HG02885 (cell line): ENCODE measurements at regions not wholly inside any gene's neighbourhood (a gene's known extent, or its start where the extent isn't known, plus 50 kb on each side); places are given as distances from the start of the nearest gene placed in this dataset.
"Not testable (repeated sequence)": the region's sequence is repeated elsewhere in the genome, so short reads cannot be mapped to it uniquely, and the experiment has no call there.

Experiments used
- ATAC-seq: cut with Tn5 transposase; IDR thresholded peaks from one replicate; pipeline ENCODE4 v1.9.1; 2021; ENCODE audit warnings: mild to moderate bottlenecking; ENCODE audit not compliant: unreplicated experiment, poor library complexity

DNA sequence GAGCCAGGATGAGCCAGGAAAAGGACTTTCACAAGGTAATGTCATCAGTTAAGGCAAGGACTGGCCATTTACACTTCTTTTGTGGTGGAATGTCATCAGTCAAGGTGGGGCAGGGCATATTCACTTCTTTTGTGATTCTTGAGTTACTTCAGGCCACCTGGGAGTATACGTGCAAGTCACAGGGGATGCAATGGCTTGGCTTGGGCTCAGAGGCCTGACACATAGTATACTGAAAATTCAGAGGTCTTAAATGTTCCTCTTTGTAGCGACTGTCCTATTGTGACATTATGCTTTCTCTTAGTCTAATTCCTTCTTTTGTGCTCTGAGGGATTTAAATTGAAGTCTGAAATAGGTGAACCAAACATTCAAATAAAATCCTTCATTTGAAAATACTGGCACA, 121.8 kb upstream of the TFPI start:
- not testable (repeated sequence) for ATAC-seq

- ATAC-seq = no peak
Measured at GRCh38 chr2:187679454-187679853, 125.2 kb upstream of the TFPI start.

DNA sequence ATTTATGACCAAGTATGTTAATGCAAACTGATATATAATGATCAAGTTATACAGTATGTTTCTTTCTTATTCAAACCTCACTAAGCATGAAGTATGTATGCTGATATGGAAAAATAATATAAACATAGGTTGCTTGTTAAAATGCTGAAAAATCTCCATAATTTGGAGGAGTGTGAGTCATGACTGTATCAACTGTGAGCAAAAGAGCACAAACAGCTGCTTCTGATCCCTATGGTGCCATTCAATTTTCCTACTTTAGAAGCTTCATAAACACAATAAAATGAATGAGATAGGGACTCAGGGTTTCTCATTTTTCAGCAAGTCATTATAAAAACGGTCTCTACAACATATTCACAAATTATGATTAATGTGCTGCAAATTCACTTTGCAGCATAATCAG, 129.9 kb upstream of the TFPI start:
- no peak for ATAC-seq

DNA sequence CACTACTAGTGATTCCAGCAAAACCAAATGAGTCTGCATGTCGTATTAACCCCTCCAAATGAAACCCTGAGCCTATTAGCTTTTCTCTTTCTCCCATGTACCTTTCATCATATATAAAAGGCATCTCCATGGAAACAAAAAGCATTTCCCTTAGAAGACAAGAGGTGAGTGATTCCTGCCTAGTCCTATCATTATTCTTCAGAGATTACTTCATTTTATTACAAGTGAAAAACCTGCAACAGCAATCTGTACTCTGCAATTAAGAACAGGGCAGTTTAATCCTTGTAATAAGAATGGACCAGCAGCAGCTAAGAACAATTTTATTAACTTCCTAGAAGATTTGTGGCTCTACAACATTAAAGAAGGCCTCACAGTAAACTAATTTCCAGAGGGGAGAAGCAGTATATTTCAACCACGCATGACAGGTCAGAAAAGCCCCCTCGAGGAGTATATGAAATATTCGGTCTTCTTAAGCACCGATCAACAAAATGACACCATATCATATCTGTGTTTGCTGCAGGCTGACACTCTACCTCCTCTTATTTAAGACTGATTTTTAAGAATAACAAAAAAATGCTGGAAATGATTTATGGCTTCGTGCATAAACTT, 132.3 kb upstream of the TFPI start:
- ATAC-seq = no peak

DNA sequence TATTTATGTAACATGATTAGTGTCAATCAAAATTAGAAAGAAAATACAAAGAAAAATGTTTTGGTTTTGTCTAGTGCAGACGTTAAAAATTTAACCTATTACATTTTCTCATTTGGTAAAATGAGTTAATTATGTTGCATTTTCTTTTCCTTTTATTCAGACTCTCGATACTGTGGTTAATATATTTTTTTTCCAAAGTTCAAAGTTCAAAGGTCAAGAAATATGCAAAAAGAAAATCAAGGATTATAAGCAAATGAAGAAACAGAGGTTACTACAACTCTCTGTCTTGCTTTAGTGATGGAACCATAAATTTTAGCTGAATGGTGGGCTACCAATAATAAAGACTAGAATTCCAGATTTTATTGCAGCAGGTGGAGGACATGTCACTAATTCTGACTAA, 133.3 kb upstream of the TFPI start:
- ATAC-seq = no peak

- ATAC-seq = no peak
Measured at GRCh38 chr2:187689372-187689771, 135.1 kb upstream of the TFPI start.

DNA sequence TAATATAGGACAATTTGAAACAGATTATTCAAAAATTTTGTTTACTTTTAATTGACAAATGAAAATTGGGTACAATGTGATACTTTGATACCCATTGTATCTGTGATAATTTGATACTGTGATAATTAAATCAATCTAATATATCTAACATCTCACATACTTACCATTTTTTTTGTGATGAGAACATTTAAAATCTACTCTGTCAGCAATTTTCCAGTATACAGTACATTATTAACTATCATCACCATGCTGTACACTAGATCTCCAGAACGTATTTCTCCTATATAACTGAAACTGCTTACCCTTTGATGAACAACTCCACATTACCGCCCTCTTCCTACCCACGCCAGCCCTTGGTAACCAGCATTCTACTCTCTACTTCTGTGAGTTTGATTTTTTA, 139.7 kb upstream of the TFPI start:
- ATAC-seq = no peak

DNA sequence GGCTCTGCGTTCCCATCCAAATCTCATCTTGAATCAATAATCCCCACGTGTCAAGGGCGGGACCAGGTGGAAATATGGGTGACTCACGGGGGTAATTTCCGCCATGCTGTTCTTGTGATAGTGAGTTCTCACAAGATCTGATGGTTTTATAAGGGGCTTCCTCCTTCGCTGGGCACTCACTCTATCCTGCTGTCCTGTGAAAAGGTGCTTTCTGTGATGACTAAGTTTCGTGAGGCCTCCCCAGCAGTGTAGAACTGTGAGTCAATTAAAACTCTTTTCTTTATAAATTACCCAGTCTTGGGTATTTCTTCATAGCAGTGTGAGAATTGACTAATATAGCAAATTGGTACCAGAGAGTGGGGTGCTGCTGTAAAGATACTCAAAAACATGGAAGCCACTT, 142.4 kb upstream of the TFPI start:
- ATAC-seq = not testable (repeated sequence)

- no peak for ATAC-seq
Measured at GRCh38 chr2:187698374-187699110, 144.3 kb upstream of the TFPI start.

- ATAC-seq = no peak
Measured at GRCh38 chr2:187702157-187702556, 147.9 kb upstream of the TFPI start.

DNA sequence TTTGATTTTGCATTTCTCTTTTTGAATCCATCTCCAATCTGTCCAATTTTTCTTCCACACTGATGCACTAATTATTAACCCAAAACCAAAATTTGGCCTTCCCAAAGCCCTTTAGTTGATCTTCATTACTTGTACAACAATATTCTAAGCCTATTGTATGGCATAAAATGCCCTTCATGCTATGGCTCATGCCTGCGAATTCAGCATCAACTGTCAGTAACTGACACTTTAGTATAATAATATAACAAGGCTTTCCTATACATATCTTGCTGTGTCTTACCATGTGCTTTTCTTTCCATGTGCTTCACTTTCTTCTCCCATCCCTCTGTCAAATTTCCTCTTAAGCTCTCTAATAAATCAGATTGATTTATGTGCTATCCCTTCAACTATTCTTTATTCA, 154.0 kb upstream of the TFPI start:
- no peak for ATAC-seq

GRCh38 chr2:187709065-187709464, 154.8 kb upstream of the TFPI start:
- ATAC-seq = no peak

DNA sequence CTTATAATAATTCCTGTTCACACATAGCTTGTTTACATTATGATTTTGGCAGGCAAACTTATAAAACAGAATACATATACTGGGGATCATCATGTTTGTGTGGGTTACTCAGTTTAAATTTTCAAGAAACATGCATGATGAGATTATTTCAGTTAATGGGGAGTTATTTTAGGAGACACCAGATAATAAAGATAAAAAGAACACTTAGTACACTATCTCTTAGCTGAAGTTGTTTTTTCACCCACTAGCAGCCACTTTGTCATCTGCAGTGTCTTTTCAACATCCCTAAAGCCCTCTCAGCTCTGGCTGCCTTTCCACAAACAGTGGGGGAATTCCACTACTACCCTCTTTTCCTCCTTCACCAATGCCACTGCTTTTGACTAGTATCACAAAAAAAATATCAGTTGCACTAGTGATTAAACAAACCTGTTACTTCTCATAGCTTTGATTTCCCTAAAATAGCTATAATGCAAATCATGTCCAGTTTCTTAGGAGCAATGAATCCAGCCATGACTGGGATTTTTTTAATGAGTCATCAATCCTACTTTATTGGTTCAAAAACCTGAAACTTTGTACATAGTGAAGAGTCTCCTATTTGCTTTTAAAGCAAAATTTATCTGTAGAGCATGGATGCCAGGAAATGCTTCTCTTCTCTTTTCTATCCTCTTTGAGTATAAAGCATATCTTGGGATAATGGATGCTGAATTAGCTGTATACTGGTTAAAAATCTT, 156.7 kb upstream of the TFPI start:
- no peak for ATAC-seq

GRCh38 chr2:187715590-187715989, 161.4 kb upstream of the TFPI start:
- no peak for ATAC-seq

GRCh38 chr2:187716301-187716700, 162.1 kb upstream of the TFPI start:
- no peak for ATAC-seq

DNA sequence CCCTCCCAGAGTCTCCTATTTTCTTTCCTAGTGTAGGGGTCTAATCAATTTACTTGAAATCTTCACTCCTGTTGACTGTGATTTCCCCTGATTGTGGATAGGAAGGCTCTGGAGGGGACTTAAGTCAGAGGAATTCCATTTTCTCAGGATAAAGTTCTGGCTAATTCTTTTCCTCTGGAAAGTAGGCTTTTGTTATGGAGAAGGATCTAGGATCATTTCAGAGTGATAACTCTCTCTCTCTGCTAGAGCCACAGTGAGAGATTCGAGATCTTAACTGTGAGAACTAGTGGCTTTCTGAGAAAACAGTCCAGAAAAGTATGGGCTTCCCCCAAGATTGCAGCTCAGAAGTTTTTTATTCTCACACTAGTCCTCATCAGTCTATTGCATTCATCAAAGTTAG, 163.9 kb upstream of the TFPI start:
- ATAC-seq = no peak

DNA sequence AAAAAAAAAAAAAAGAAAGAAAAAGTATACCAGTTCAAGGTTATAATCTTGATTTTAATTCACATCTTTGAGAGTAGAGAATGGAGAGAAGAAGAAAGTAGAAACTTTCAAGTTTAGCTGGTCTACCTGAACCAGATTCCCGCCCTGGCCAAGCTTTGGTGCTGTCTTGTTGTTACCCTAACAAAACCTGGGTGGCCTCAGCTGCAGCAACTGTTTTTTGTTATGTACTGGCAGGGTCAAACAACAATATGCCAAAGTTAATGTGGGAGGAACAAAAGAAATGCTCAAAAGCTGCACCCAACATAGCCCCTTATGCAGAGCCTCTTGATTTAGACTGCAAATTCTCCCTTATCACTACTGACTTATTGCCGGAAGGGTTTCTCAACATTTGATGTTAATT, 165.3 kb upstream of the TFPI start:
- ATAC-seq = no peak

DNA sequence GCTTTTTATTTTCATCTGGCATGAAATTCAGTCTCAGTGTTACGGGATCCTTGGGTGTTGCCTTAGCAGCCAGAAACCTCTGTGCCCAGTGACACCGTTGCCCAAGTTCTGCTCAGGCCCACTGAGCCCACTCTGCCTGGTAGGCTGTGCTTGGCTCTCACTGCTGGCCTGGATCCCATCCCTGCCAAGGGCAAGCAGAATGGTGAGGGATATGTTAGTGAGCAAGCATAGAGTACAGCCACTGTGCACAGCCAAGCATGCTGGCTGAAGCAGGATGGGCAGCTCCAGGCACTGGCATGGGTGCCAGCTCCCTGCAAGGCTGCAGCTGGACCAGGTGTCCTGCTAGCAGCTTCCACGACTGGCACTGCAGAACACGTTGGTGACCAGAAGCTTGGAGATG, 194.7 kb upstream of the TFPI start:
- no peak for ATAC-seq

DNA sequence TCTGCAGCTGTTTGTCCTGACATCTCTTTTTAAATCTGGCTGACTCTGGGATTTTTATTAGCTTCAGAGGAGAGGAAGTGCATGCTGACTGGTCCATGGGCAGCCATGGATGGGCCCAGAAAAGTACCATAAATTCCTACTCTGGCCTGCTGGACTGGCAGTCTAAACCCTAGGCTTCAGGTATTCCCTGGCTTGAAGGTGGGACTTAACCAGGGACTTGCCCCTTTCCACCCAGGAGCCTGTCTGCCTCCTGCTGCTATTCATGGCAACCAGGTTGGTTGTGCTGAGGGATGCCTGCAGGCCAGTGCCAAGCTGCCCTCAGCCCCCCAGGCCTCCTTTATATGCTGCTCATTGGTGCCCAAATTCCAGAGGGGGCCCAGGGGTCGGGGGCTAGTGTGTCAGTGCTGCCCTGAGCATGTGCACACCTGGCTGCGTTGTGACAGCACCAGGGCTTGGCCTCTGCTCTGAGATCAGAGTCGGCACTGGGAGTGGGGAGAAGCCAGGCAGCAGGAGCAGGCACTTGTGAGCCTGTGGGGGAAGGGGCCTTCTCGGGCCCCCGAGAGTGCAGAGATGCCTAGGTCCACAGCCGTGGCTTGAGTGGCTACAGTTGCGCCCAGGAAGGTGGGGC, 195.7 kb upstream of the TFPI start:
- no peak for ATAC-seq

DNA sequence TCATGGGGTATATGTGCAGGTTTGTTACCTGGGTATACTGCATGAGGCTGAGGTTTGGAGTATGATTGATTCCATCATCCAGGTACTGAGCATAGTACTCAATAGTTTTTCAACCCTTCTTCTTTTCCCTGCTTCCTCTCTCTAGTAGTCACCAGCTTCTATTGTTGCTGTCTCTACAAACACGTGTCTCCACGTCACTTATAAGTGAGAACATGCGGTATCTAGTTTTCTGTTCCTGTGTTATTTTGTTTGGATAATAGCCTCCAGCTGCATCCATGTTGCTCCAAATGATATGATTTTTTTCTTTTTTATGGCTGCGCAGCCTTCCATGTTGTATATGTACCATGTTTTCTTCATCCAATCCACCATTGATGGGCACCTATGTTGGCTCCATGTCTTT, 214.8 kb upstream of the TFPI start:
- no peak for ATAC-seq

DNA sequence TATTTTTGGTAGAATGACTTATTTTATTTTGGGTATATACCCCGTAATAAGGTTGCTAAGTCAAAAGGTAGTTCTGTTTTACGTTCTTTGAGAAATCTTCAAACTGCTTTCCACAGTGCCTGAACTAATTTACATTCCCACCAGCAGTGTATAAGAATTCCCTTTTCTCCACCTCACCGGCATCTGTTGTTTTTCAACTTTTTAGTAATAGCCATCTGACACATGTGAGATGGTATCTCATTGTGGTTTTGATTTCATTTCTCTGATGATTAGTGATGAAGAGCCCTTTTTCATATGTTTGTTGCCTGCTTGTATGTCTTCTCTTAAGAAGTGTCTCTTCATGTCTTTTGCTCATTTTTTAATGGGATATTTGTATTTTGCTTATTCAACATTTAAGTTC, 215.2 kb upstream of the TFPI start:
- no peak for ATAC-seq
